22Rv1 (cell line): ENCODE measurements at regions not wholly inside any gene's neighbourhood (a gene's known extent, or its start where the extent isn't known, plus 50 kb on each side); places are given as distances from the start of the nearest gene placed in this dataset.

Experiments
- CTCF ChIP-seq: fragments of 450-650 bp; IDR thresholded peaks from 2 replicates; pipeline ENCODE4 v1.5.1; 2017; ENCODE audit warnings: mild to moderate bottlenecking
- ZFX ChIP-seq: fragments of 450-650 bp; IDR thresholded peaks from 2 replicates; pipeline ENCODE4 v1.6.1; 2017; ENCODE audit warnings: antibody characterized with exemption, borderline replicate concordance

GRCh38 chr2:2671826-2672225, 340.8 kb upstream of the MYT1L start:
- TF ChIP-seq CTCF: no peak
- no peak for TF ChIP-seq ZFX
